Left hindlimb (tissue), 1 donor: ENCODE measurements at regions not wholly inside any gene's neighbourhood (a gene's known extent, or its start where the extent isn't known, plus 50 kb on each side); places are given as distances from the start of the nearest gene placed in this dataset.
"Not testable (repeated sequence)": the region's sequence is repeated elsewhere in the genome, so short reads cannot be mapped to it uniquely, and the experiment has no call there.

Experiments used
- DNase-seq: peaks from one replicate; pipeline ENCODE4 v3.0.0-alpha.2; 2018

GRCh38 chr1:79302380-79302930 is 295.9 kb upstream of the ADGRL4 start:
- no peak for DNase-seq

- no peak for DNase-seq
These were observed 289.4 kb upstream of the ADGRL4 start for GRCh38 chr1:79295967-79296366.

- DNase-seq = no peak
These were observed 287.1 kb upstream of the ADGRL4 start for GRCh38 chr1:79293611-79294010.

- no peak for DNase-seq
These were observed 284.5 kb upstream of the ADGRL4 start for GRCh38 chr1:79290927-79291474.

GRCh38 chr1:79287982-79288381 is 281.5 kb upstream of the ADGRL4 start:
- DNase-seq = no peak

- no peak for DNase-seq
These were observed 279.1 kb upstream of the ADGRL4 start for GRCh38 chr1:79285667-79286066.

GRCh38 chr1:79283451-79283850 is 276.9 kb upstream of the ADGRL4 start:
- no peak for DNase-seq

GRCh38 chr1:79281442-79281841 is 274.9 kb upstream of the ADGRL4 start:
- DNase-seq = no peak

GRCh38 chr1:79271759-79272158 is 265.2 kb upstream of the ADGRL4 start:
- DNase-seq = no peak

GRCh38 chr1:79264975-79265818 is 258.7 kb upstream of the ADGRL4 start:
- no peak for DNase-seq

GRCh38 chr1:79264285-79264684 is 257.8 kb upstream of the ADGRL4 start:
- no peak for DNase-seq

- no peak for DNase-seq
These were observed 256.3 kb upstream of the ADGRL4 start for GRCh38 chr1:79262745-79263258.

- no peak for DNase-seq
These were observed 253.1 kb upstream of the ADGRL4 start for GRCh38 chr1:79259390-79260336.

GRCh38 chr1:79255421-79255820 is 248.9 kb upstream of the ADGRL4 start:
- no peak for DNase-seq

GRCh38 chr1:79252598-79252997 is 246.1 kb upstream of the ADGRL4 start:
- no peak for DNase-seq

GRCh38 chr1:79239840-79240239 is 233.3 kb upstream of the ADGRL4 start:
- no peak for DNase-seq

GRCh38 chr1:79235301-79236002 is 228.9 kb upstream of the ADGRL4 start:
- no peak for DNase-seq

GRCh38 chr1:79232818-79233217 is 226.3 kb upstream of the ADGRL4 start:
- no peak for DNase-seq

- not testable (repeated sequence) for DNase-seq
These were observed 224.2 kb upstream of the ADGRL4 start for GRCh38 chr1:79230751-79231150.

- DNase-seq = no peak
These were observed 220.4 kb upstream of the ADGRL4 start for GRCh38 chr1:79226963-79227362.

GRCh38 chr1:79224537-79224936 is 218.0 kb upstream of the ADGRL4 start:
- DNase-seq = no peak

GRCh38 chr1:79220509-79220908 is 214.0 kb upstream of the ADGRL4 start:
- DNase-seq = no peak
